Activated CD8-positive, alpha-beta T cell treated with anti-CD3 and anti-CD28 coated beads, Interleukin-2, amount 10 ng/mL, durations not matched to agents 7 days and 5 days (primary cell): ENCODE measurements at regions not wholly inside any gene's neighbourhood (a gene's known extent, or its start where the extent isn't known, plus 50 kb on each side); places are given as distances from the start of the nearest gene placed in this dataset.
"Not testable (repeated sequence)": the region's sequence is repeated elsewhere in the genome, so short reads cannot be mapped to it uniquely, and the experiment has no call there.

Experiments
- ATAC-seq: fragments of 150-1000 bp; cut with Tn5 transposase; one replicate; pipeline ENCODE4 v1.10.0; 2021; ENCODE audit warnings: moderate library complexity
- CTCF ChIA-PET: fragments of 350-600 bp; sonication (Branson Sonifier 250); formaldehyde crosslinking; loops from one replicate; lab custom pipeline; 2021; ENCODE audit warnings: antibody characterized with exemption; lab: Charles Lee
- POLR2A ChIA-PET: fragments of 350-600 bp; sonication (Branson Sonifier 250); formaldehyde crosslinking; loops from one replicate; lab custom pipeline; 2021; ENCODE audit warnings: antibody characterized with exemption; lab: Charles Lee
- DNase-seq: peaks from one replicate; pipeline ENCODE4 v3.0.0-alpha.2; 2020
- H3K27ac Mint-ChIP-seq: one replicate; pipeline ENCODE4 v1.8.0; 2021; ENCODE audit warnings: mild to moderate bottlenecking, mixed read lengths
- H3K27me3 Mint-ChIP-seq: one replicate; pipeline ENCODE4 v1.8.0; 2021; ENCODE audit warnings: low read depth, mixed read lengths
- H3K36me3 Mint-ChIP-seq: one replicate; pipeline ENCODE4 v1.8.0; 2021; ENCODE audit warnings: low read depth, mixed read lengths
- H3K4me1 Mint-ChIP-seq: one replicate; pipeline ENCODE4 v1.8.0; 2021; ENCODE audit warnings: low read depth, mixed read lengths
- H3K4me3 Mint-ChIP-seq: one replicate; pipeline ENCODE4 v1.8.0; 2021; ENCODE audit warnings: mild to moderate bottlenecking, mixed read lengths
- H3K9me3 Mint-ChIP-seq: one replicate; pipeline ENCODE4 v1.8.0; 2022; ENCODE audit warnings: mixed read lengths; ENCODE audit not compliant: insufficient read depth

GRCh38 chr17:62322313-62322712 is 58.0 kb upstream of the EFCAB3 start:
- Mint-ChIP-seq H3K27ac (no peak overlapping the region), H3K4me3 (no peak overlapping the region), H3K4me1 (no peaks in the 10 kb centered on the region), H3K36me3 (no peaks in the 10 kb centered on the region), H3K27me3 (peaks cover 13% of the 10 kb centered on the region), H3K9me3 (no peaks in the 10 kb centered on the region)
- DNase-seq (no peak), ATAC-seq (no peak)
- CTCF ChIA-PET, result no interaction called here
- POLR2A ChIA-PET, result no interaction called here

DNA sequence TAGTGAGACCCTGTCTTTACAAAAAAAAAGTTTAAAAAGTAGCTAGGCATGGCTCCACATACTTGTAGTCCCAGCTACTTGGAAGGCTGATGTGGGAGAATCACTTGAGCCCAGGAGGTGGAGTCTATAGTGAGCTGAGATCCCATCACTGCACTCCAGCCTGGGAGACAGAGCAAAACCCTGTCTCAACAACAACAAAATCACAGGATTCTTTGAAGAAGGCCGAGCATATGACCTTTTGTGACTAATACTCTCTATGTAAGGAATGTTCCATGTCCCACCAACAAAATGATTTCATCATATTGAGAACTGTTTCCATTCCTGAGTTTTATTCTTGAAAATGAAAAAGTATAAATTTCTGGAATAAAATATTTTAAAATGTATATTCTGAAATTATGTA is 58.9 kb upstream of the EFCAB3 start:
- ATAC-seq (no peak), DNase-seq (no peak)
- Mint-ChIP-seq H3K4me1 (no peaks in the 10 kb centered on the region), H3K36me3 (no peaks in the 10 kb centered on the region), H3K27me3 (peaks cover 15% of the 10 kb centered on the region), H3K27ac (no peak overlapping the region), H3K4me3 (no peak overlapping the region), H3K9me3 (no peaks in the 10 kb centered on the region)
- ChIA-PET CTCF (no interaction called here), POLR2A (no interaction called here)

DNA sequence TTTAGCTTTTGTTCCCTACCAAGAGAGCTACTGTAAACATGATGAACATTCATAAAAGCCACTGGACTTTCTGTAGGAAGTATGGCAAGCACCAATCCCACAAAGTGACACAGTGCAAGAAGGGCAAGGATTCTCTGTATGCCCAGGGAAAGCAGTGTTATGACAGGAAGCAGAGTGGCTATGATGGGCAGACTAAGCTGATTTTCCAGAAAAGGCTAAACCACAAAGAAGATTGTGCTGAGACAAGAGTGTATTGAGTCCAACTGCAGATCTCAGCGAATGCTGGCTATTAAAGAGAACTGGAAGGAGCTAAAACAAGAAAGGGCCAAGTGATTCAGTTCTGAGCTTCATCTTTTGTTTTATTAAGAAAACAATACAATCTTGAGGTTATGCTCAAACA is 60.5 kb upstream of the EFCAB3 start:
- no peak for ATAC-seq
- CTCF ChIA-PET, result no interaction called here
- H3K4me3 Mint-ChIP-seq, result no peak overlapping the region
- POLR2A ChIA-PET, result no interaction called here
- no peaks in the 10 kb centered on the region for H3K36me3 Mint-ChIP-seq
- H3K4me1 Mint-ChIP-seq, result no peaks in the 10 kb centered on the region
- H3K27me3 Mint-ChIP-seq, result peaks cover 13% of the 10 kb centered on the region
- H3K9me3 Mint-ChIP-seq, result no peaks in the 10 kb centered on the region
- H3K27ac Mint-ChIP-seq, result no peak overlapping the region
- no peak for DNase-seq

DNA sequence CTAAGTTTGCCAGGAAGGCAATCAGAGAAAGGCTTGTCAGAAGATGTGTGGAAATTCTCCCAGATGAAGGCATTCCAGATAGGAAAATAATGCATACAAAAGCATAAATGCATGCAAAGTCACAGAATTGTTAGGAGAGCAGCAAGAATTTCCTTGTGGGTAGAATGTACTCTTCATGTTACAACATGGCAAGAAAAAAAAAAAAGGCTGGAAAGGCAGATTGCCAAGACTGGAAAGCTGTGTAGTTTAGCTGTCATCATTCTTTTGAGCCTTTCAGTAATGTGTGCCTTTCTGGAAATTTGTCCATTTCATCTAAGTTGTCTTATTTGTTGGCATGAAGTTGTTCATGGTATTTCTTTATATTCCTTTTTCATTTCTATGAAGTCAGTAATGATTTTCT is 71.0 kb upstream of the EFCAB3 start:
- CTCF ChIA-PET, result no interaction called here
- Mint-ChIP-seq H3K27me3 (peaks cover 30% of the 10 kb centered on the region), H3K27ac (no peak overlapping the region), H3K4me1 (no peaks in the 10 kb centered on the region), H3K4me3 (no peak overlapping the region), H3K9me3 (no peaks in the 10 kb centered on the region), H3K36me3 (no peaks in the 10 kb centered on the region)
- POLR2A ChIA-PET, result no interaction called here
- ATAC-seq (no peak), DNase-seq (no peak)

DNA sequence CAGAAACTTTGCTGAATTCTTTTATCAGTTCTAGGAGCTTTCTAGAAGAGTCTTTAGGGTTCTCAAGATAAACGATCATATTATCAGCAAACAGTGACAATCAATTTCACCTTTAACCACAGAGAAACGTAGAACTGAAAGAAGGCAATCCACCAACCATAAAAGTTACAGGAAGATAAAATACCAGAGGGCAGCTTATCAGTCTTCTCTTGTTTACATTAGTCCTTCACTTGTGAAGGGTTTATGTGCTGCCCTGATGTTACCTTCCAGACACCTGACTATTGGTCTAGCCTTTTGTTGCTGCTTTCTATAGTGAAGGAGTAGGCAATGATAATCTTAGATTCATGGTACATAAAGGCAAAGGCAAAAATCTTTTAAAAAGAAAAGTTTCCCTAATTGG is 73.2 kb upstream of the EFCAB3 start:
- H3K27me3 Mint-ChIP-seq, result peaks cover 32% of the 10 kb centered on the region
- no peak overlapping the region for H3K27ac Mint-ChIP-seq
- DNase-seq, result no peak
- H3K4me1 Mint-ChIP-seq, result no peaks in the 10 kb centered on the region
- H3K4me3 Mint-ChIP-seq, result no peak overlapping the region
- no peaks in the 10 kb centered on the region for H3K9me3 Mint-ChIP-seq
- ChIA-PET POLR2A (no interaction called here), CTCF (no interaction called here)
- H3K36me3 Mint-ChIP-seq, result no peaks in the 10 kb centered on the region
- ATAC-seq, result no peak

- H3K4me1 Mint-ChIP-seq, result no peaks in the 10 kb centered on the region
- no peaks in the 10 kb centered on the region for H3K36me3 Mint-ChIP-seq
- no peak overlapping the region for H3K27ac Mint-ChIP-seq
- H3K4me3 Mint-ChIP-seq, result no peak overlapping the region
- H3K27me3 Mint-ChIP-seq, result peaks cover 21% of the 10 kb centered on the region
- POLR2A ChIA-PET, result no interaction called here
- H3K9me3 Mint-ChIP-seq, result no peaks in the 10 kb centered on the region
- DNase-seq (no peak), ATAC-seq (no peak)
- CTCF ChIA-PET, result no interaction called here
These were observed 76.9 kb upstream of the EFCAB3 start for GRCh38 chr17:62303476-62303875.

GRCh38 chr17:62300697-62301096 is 79.7 kb upstream of the EFCAB3 start:
- Mint-ChIP-seq H3K4me3 (no peak overlapping the region), H3K36me3 (no peaks in the 10 kb centered on the region), H3K4me1 (no peaks in the 10 kb centered on the region), H3K9me3 (no peaks in the 10 kb centered on the region), H3K27me3 (peaks cover 8% of the 10 kb centered on the region), H3K27ac (no peak overlapping the region)
- CTCF ChIA-PET, result no interaction called here
- no peak for DNase-seq
- ATAC-seq, result no peak
- POLR2A ChIA-PET, result no interaction called here

DNA sequence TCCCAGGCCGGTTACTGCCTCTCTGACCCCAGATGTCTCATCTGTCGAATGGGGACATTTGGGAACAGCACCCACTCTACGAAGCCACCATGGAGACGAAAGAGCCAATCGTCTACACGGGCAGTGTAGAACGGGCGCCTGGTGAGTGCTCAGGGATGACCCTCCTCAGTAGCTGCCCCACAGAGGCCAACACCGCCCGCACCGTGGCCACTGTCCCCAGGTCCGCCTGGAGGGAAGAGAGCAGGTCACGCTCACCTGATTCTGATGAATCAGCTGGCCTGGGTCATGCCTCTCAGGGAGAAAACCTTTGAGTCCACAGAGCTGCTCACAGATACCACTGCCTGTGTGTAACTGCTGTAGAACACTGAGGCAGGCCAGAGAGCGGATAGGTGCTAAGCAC is 105.1 kb upstream of the EFCAB3 start:
- H3K4me1 Mint-ChIP-seq, H3K36me3 Mint-ChIP-seq, H3K27me3 Mint-ChIP-seq, CTCF ChIA-PET, H3K9me3 Mint-ChIP-seq, H3K27ac Mint-ChIP-seq, DNase-seq, H3K4me3 Mint-ChIP-seq, POLR2A ChIA-PET, ATAC-seq: not testable (repeated sequence)

DNA sequence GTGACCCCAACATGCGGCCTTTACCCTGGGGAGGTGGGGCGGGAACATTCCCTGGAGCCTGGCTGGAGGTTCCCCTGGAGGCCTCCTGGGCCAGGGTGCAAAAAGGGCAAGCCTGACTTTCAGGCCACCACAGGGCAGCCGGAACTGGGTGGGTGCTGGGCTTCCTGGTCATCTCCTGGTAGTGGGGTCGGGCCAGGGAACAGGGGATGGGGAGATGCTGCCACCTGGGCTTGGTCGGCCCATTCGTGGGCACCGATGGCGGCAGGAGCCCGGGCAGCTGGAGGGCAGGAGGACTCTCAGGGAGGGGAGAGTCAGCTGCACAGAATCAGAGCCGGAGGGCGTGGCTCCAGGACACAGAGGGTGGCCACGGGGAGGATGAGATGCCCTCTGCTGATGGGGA is 112.0 kb upstream of the EFCAB3 start:
- DNase-seq, CTCF ChIA-PET, H3K27me3 Mint-ChIP-seq, ATAC-seq, H3K27ac Mint-ChIP-seq, H3K36me3 Mint-ChIP-seq, H3K4me3 Mint-ChIP-seq, H3K9me3 Mint-ChIP-seq, POLR2A ChIA-PET, H3K4me1 Mint-ChIP-seq: not testable (repeated sequence)

DNA sequence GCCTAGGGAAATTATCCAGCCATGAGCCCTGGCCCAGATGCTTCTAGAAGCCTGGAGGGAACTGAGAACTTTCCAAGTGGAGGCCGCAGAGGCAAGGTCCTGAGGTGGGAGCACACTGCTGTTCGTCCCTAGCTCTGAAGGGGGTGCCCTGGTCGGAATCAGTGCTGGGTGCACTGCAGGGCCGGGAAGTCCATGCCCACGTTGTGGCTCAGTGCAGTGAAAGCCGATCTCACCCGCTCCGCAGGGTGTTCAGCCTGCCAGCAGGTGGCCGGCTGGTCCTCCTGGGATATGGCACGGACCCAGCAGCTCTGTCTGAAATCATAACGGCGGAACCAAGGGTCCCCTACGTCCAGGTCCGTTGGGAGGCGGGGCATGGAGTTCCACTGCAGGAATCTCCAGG is 115.4 kb upstream of the EFCAB3 start:
- H3K9me3 Mint-ChIP-seq, H3K27ac Mint-ChIP-seq, H3K4me1 Mint-ChIP-seq, POLR2A ChIA-PET, H3K36me3 Mint-ChIP-seq, H3K4me3 Mint-ChIP-seq, DNase-seq, H3K27me3 Mint-ChIP-seq, ATAC-seq, CTCF ChIA-PET: not testable (repeated sequence)

- POLR2A ChIA-PET, result not testable (repeated sequence)
These were observed 124.6 kb upstream of the EFCAB3 start for GRCh38 chr17:62255791-62256190.

GRCh38 chr17:62242076-62242475 is 138.3 kb upstream of the EFCAB3 start:
- H3K4me1 Mint-ChIP-seq, ATAC-seq, H3K27ac Mint-ChIP-seq, H3K4me3 Mint-ChIP-seq, H3K9me3 Mint-ChIP-seq, POLR2A ChIA-PET, H3K36me3 Mint-ChIP-seq, DNase-seq, CTCF ChIA-PET: not testable (repeated sequence)
- peaks cover 11% of the 10 kb centered on the region for H3K27me3 Mint-ChIP-seq

More at GRCh38 chr17:62255791-62256190, 124.6 kb upstream of the EFCAB3 start:
- H3K4me1 Mint-ChIP-seq, CTCF ChIA-PET, H3K9me3 Mint-ChIP-seq, ATAC-seq, DNase-seq, H3K4me3 Mint-ChIP-seq, H3K27me3 Mint-ChIP-seq, H3K36me3 Mint-ChIP-seq, H3K27ac Mint-ChIP-seq: not testable (repeated sequence)

GRCh38 chr17:62239569-62239968 is 140.8 kb upstream of the EFCAB3 start:
- ATAC-seq, H3K36me3 Mint-ChIP-seq, H3K9me3 Mint-ChIP-seq, POLR2A ChIA-PET, DNase-seq, H3K4me3 Mint-ChIP-seq, H3K27ac Mint-ChIP-seq, CTCF ChIA-PET, H3K4me1 Mint-ChIP-seq: not testable (repeated sequence)
- peaks cover 11% of the 10 kb centered on the region for H3K27me3 Mint-ChIP-seq
